ENCODE measurements at regions not wholly inside any gene's neighbourhood (a gene's known extent, or its start where the extent isn't known, plus 50 kb on each side); places are given as distances from the start of the nearest gene placed in this dataset.

- TF ChIP-seq CTCF (IDR thresholded peaks at IDR 0.05) (no peak), POLR2A (IDR thresholded peaks at IDR 0.05) (no peak)
Measured at GRCh38 chr1:194644528-194644927, 1458.1 kb upstream of the B3GALT2 start.
